ENCODE measurements at regions not wholly inside any gene's neighbourhood (a gene's known extent, or its start where the extent isn't known, plus 50 kb on each side); places are given as distances from the start of the nearest gene placed in this dataset.
"Not testable (repeated sequence)": the region's sequence is repeated elsewhere in the genome, so short reads cannot be mapped to it uniquely, and the experiment has no call there.

GRCh38 chr1:234817313-234818039 lies 207.5 kb upstream of the IRF2BP2 start:
- H3K9me3 ChIP-seq (replicated peaks; ENCODE audit: control insufficient read depth, insufficient read depth, low read depth, low read length); H3K9me1 ChIP-seq (ENCODE audit: control insufficient read depth, insufficient read depth, low read length); ATAC-seq; H3K27ac ChIP-seq (ENCODE audit: extremely low read depth, low read depth, low read length); H3K4me1 ChIP-seq (replicated peaks in 1 of 2; ENCODE audit: control insufficient read depth in 2 of 2, insufficient read depth in 2 of 2, low read length in 2 of 2); H3K4me2 ChIP-seq (ENCODE audit: insufficient read depth, low read length); H4K20me1 ChIP-seq (replicated peaks; ENCODE audit: control insufficient read depth, insufficient read depth, low read length); H3K36me3 ChIP-seq (ENCODE audit: control insufficient read depth, insufficient read depth, low read length); H3K79me2 ChIP-seq (ENCODE audit: control insufficient read depth, insufficient read depth, low read length); DNase-seq (ENCODE audit: extremely low read depth in 1 of 4, low spot score in 3 of 4); H3K4me3 ChIP-seq; H3K9ac ChIP-seq (ENCODE audit: insufficient read depth in 1 of 2, low read depth in 2 of 2, low read length in 2 of 2); in situ Hi-C loops (cut with MboI); CTCF ChIA-PET (ENCODE audit: low intra/inter-chr PET ratio); intact Hi-C loops (cut with micrococcal nuclease); POLR2A ChIA-PET; H2AFZ ChIP-seq (ENCODE audit: low read depth, low read length); BruUV-seq (replicated peaks); FAIRE-seq: not testable (repeated sequence)
- H3K27me3 ChIP-seq (ENCODE audit: control insufficient read depth in 2 of 2, insufficient read depth in 2 of 2, low read length in 2 of 2): peaks cover 5 to 11% of the 10 kb centered on the region in 2 experiments; a peak in 4 of 5 replicates
- WGBS (ENCODE audit: insufficient coverage, low coverage, missing lambda C conversion rate): 26% methylated on average over 9 of the region's 11 CpGs

- intact Hi-C loops (cut with micrococcal nuclease); H3K79me2 ChIP-seq (ENCODE audit: control insufficient read depth, insufficient read depth, low read length); in situ Hi-C loops (cut with MboI); H3K4me3 ChIP-seq; H4K20me1 ChIP-seq (replicated peaks; ENCODE audit: control insufficient read depth, insufficient read depth, low read length); H3K9ac ChIP-seq (ENCODE audit: insufficient read depth in 1 of 2, low read depth in 2 of 2, low read length in 2 of 2); H3K9me1 ChIP-seq (ENCODE audit: control insufficient read depth, insufficient read depth, low read length); H3K4me2 ChIP-seq (ENCODE audit: insufficient read depth, low read length); H3K36me3 ChIP-seq (ENCODE audit: control insufficient read depth, insufficient read depth, low read length); H3K27me3 ChIP-seq (ENCODE audit: control insufficient read depth in 2 of 2, insufficient read depth in 2 of 2, low read length in 2 of 2); ATAC-seq; CTCF ChIA-PET (ENCODE audit: low intra/inter-chr PET ratio); DNase-seq (ENCODE audit: extremely low read depth in 1 of 4, low spot score in 3 of 4); H3K9me3 ChIP-seq (replicated peaks; ENCODE audit: control insufficient read depth, insufficient read depth, low read depth, low read length); H2AFZ ChIP-seq (ENCODE audit: low read depth, low read length); POLR2A ChIA-PET; H3K27ac ChIP-seq (ENCODE audit: extremely low read depth, low read depth, low read length); BruUV-seq (replicated peaks); H3K4me1 ChIP-seq (replicated peaks in 1 of 2; ENCODE audit: control insufficient read depth in 2 of 2, insufficient read depth in 2 of 2, low read length in 2 of 2); FAIRE-seq: not testable (repeated sequence)
- WGBS (ENCODE audit: insufficient coverage, low coverage, missing lambda C conversion rate): 73% methylated on average over 2 of the region's 7 CpGs
Measured at GRCh38 chr1:234816864-234817263, 206.9 kb upstream of the IRF2BP2 start.

- H3K27me3 ChIP-seq (ENCODE audit: control insufficient read depth in 2 of 2, insufficient read depth in 2 of 2, low read length in 2 of 2); FAIRE-seq; H3K9ac ChIP-seq (ENCODE audit: insufficient read depth in 1 of 2, low read depth in 2 of 2, low read length in 2 of 2); H3K79me2 ChIP-seq (ENCODE audit: control insufficient read depth, insufficient read depth, low read length); H3K36me3 ChIP-seq (ENCODE audit: control insufficient read depth, insufficient read depth, low read length); H3K4me2 ChIP-seq (ENCODE audit: insufficient read depth, low read length); H3K27ac ChIP-seq (ENCODE audit: extremely low read depth, low read depth, low read length); BruUV-seq (replicated peaks); DNase-seq (ENCODE audit: extremely low read depth in 1 of 4, low spot score in 3 of 4); H3K4me3 ChIP-seq; H3K9me3 ChIP-seq (replicated peaks; ENCODE audit: control insufficient read depth, insufficient read depth, low read depth, low read length); H2AFZ ChIP-seq (ENCODE audit: low read depth, low read length); CTCF ChIA-PET (ENCODE audit: low intra/inter-chr PET ratio); H3K4me1 ChIP-seq (replicated peaks in 1 of 2; ENCODE audit: control insufficient read depth in 2 of 2, insufficient read depth in 2 of 2, low read length in 2 of 2); intact Hi-C loops (cut with micrococcal nuclease); H4K20me1 ChIP-seq (replicated peaks; ENCODE audit: control insufficient read depth, insufficient read depth, low read length); H3K9me1 ChIP-seq (ENCODE audit: control insufficient read depth, insufficient read depth, low read length); in situ Hi-C loops (cut with MboI); POLR2A ChIA-PET: not testable (repeated sequence)
- 41% methylated on average over 16 of the region's 26 CpGs for WGBS (ENCODE audit: insufficient coverage, low coverage, missing lambda C conversion rate)
- peak; percentile 16 for ATAC-seq
Measured at GRCh38 chr1:234816186-234816851, 206.3 kb upstream of the IRF2BP2 start.

- H3K9me1 ChIP-seq (ENCODE audit: control insufficient read depth, insufficient read depth, low read length); H3K9ac ChIP-seq (ENCODE audit: insufficient read depth in 1 of 2, low read depth in 2 of 2, low read length in 2 of 2); H3K9me3 ChIP-seq (replicated peaks; ENCODE audit: control insufficient read depth, insufficient read depth, low read depth, low read length); POLR2A ChIA-PET; H3K79me2 ChIP-seq (ENCODE audit: control insufficient read depth, insufficient read depth, low read length); H3K27ac ChIP-seq (ENCODE audit: extremely low read depth, low read depth, low read length); H3K4me2 ChIP-seq (ENCODE audit: insufficient read depth, low read length); H3K36me3 ChIP-seq (ENCODE audit: control insufficient read depth, insufficient read depth, low read length); intact Hi-C loops (cut with micrococcal nuclease); H3K4me1 ChIP-seq (replicated peaks in 1 of 2; ENCODE audit: control insufficient read depth in 2 of 2, insufficient read depth in 2 of 2, low read length in 2 of 2); H4K20me1 ChIP-seq (replicated peaks; ENCODE audit: control insufficient read depth, insufficient read depth, low read length); H3K4me3 ChIP-seq; CTCF ChIA-PET (ENCODE audit: low intra/inter-chr PET ratio); in situ Hi-C loops (cut with MboI); FAIRE-seq; H3K27me3 ChIP-seq (ENCODE audit: control insufficient read depth in 2 of 2, insufficient read depth in 2 of 2, low read length in 2 of 2); BruUV-seq (replicated peaks); DNase-seq (ENCODE audit: extremely low read depth in 1 of 4, low spot score in 3 of 4); H2AFZ ChIP-seq (ENCODE audit: low read depth, low read length): not testable (repeated sequence)
- peak; percentile 12; the same call in 2 of the 3 replicates for ATAC-seq
- WGBS (ENCODE audit: insufficient coverage, low coverage, missing lambda C conversion rate): 20% methylated on average over 5 of the region's 7 CpGs
Measured at GRCh38 chr1:234815295-234815815, 205.4 kb upstream of the IRF2BP2 start.

All from K562 (cell line).